ENCODE measurements at regions not wholly inside any gene's neighbourhood (a gene's known extent, or its start where the extent isn't known, plus 50 kb on each side); places are given as distances from the start of the nearest gene placed in this dataset.

- no peak overlapping the region for H3K4me3 ChIP-seq
- no peak for TF ChIP-seq CTCF (IDR thresholded peaks at IDR 0.05; ENCODE audit: low read depth, low read length)
- no peaks in the 10 kb centered on the region for H3K27me3 ChIP-seq
- DNase-seq (ENCODE audit: low read depth in 1 of 2, low spot score in 1 of 2) = no peak
- H3K9me3 ChIP-seq (ENCODE audit: low read depth) = no peaks in the 10 kb centered on the region
- H3K27ac ChIP-seq = no peak overlapping the region
- no peaks in the 10 kb centered on the region for H3K36me3 ChIP-seq
- no peaks in the 10 kb centered on the region for H3K4me1 ChIP-seq (ENCODE audit: low read depth)
These were observed 55.6 kb upstream of the PHLPP1 start for GRCh38 chr18:62659698-62660097.

- no peak for DNase-seq (ENCODE audit: low read depth in 1 of 2, low spot score in 1 of 2)
- Histone ChIP-seq H3K36me3 (no peaks in the 10 kb centered on the region), H3K27ac (no peak overlapping the region), H3K9me3 (ENCODE audit: low read depth) (no peaks in the 10 kb centered on the region), H3K4me1 (ENCODE audit: low read depth) (no peaks in the 10 kb centered on the region), H3K4me3 (no peak overlapping the region), H3K27me3 (no peaks in the 10 kb centered on the region)
- no peak for TF ChIP-seq CTCF (IDR thresholded peaks at IDR 0.05; ENCODE audit: low read depth, low read length)
These were observed 54.6 kb upstream of the PHLPP1 start for GRCh38 chr18:62660691-62661090.

GRCh38 chr18:62663731-62664336 is 51.5 kb upstream of the PHLPP1 start:
- Histone ChIP-seq H3K36me3 (no peaks in the 10 kb centered on the region), H3K9me3 (ENCODE audit: low read depth) (no peaks in the 10 kb centered on the region), H3K4me1 (ENCODE audit: low read depth) (no peaks in the 10 kb centered on the region), H3K4me3 (no peak overlapping the region), H3K27me3 (no peaks in the 10 kb centered on the region), H3K27ac (no peak overlapping the region)
- TF ChIP-seq CTCF (IDR thresholded peaks at IDR 0.05; ENCODE audit: low read depth, low read length) = no peak
- peak in 1 of 2 donors; percentile 18 for DNase-seq (ENCODE audit: low read depth in 1 of 2, low spot score in 1 of 2)

- TF ChIP-seq CTCF (IDR thresholded peaks at IDR 0.05; ENCODE audit: low read depth, low read length) = no peak
These were observed 50.9 kb upstream of the PHLPP1 start for GRCh38 chr18:62664414-62664813.

GRCh38 chr18:62665188-62665587 is 50.2 kb upstream of the PHLPP1 start:
- Histone ChIP-seq H3K36me3 (no peaks in the 10 kb centered on the region), H3K9me3 (ENCODE audit: low read depth) (no peaks in the 10 kb centered on the region), H3K27ac (no peak overlapping the region), H3K4me1 (ENCODE audit: low read depth) (no peaks in the 10 kb centered on the region), H3K4me3 (no peak overlapping the region), H3K27me3 (no peaks in the 10 kb centered on the region)
- no peak for DNase-seq (ENCODE audit: low read depth in 1 of 2, low spot score in 1 of 2)
- no peak for TF ChIP-seq CTCF (IDR thresholded peaks at IDR 0.05; ENCODE audit: low read depth, low read length)

More at GRCh38 chr18:62664414-62664813, 50.9 kb upstream of the PHLPP1 start:
- H3K4me1 ChIP-seq (ENCODE audit: low read depth) = no peaks in the 10 kb centered on the region
- no peak for DNase-seq (ENCODE audit: low read depth in 1 of 2, low spot score in 1 of 2)
- no peaks in the 10 kb centered on the region for H3K9me3 ChIP-seq (ENCODE audit: low read depth)
- no peaks in the 10 kb centered on the region for H3K27me3 ChIP-seq
- no peak overlapping the region for H3K4me3 ChIP-seq
- H3K36me3 ChIP-seq = no peaks in the 10 kb centered on the region
- no peak overlapping the region for H3K27ac ChIP-seq
